Stimulated activated CD8-positive, alpha-beta memory T cell treated with anti-CD3 and anti-CD28 coated beads, Interleukin-12 subunit alpha, Interleukin-12 subunit beta, amount 100 ng/mL, for 1 hour (primary cell): ENCODE measurements at regions not wholly inside any gene's neighbourhood (a gene's known extent, or its start where the extent isn't known, plus 50 kb on each side); places are given as distances from the start of the nearest gene placed in this dataset.
"Not testable (repeated sequence)": the region's sequence is repeated elsewhere in the genome, so short reads cannot be mapped to it uniquely, and the experiment has no call there.

Source experiments
- DNase-seq: peaks from one replicate; pipeline ENCODE4 v3.0.0-alpha.2; 2020; ENCODE audit warnings: low read depth

DNA sequence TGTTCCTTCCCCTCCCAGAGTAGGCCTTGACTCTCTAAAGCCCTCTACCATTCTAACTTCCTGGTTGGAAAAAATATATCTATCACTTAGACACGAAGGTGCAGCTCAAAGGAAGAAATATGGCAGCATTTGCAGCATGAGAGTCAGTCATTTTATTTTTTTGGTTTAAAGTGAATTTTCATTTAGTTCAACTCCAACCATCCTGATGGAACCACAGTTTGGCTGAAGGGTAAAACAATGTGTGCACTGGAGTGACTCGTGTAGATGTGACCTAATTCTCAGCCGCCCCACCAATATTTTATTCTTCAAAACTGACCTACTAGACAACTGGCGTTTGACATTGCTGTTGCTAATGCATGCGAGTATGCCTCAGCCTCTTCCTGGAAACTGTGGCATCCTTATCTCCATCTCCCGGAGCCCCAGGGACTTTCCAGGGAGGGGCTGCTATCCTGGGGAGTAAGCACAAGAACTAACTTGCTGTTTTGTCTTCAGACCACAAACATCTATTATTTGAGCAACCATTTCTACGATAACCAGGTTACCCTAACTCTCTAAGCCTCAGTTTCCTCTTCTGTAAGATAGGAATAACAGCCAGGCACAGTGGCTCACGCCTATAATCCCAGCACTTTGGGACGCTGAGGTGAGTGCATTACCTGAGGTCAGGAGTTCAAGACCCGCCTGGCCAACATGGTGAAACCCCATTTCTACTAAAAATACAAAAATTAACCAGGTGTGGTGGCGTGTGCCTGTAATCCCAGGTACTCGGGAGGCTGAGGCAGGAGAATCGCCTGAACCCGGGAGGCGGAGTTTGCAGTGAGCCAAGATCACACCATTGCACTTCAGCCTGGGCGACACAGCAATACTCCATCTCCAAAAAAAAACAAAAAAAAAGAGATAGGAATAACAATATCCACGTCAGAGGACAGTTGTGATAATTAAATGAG is 148.7 kb upstream of the JARID2 start:
- no peak for DNase-seq

DNA sequence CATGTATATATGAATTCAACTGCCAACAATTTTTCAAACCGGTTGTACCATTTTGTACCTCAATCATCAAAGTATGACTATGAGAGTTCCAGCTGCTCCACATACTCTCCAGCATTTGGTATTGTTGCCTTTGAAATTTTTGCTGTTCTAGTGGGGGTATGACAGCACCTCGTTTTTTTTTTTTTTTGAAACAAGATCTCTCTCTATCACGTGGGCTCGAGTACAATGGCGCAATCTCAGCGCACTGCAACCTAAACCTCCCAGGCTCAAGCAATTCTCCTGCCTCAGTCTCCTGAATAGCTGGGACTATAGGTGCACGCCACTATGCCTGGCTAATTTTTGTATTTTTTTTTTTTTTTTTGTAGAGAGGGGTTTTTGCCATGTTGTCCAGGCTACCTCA is 144.7 kb upstream of the JARID2 start:
- DNase-seq: no peak

DNA sequence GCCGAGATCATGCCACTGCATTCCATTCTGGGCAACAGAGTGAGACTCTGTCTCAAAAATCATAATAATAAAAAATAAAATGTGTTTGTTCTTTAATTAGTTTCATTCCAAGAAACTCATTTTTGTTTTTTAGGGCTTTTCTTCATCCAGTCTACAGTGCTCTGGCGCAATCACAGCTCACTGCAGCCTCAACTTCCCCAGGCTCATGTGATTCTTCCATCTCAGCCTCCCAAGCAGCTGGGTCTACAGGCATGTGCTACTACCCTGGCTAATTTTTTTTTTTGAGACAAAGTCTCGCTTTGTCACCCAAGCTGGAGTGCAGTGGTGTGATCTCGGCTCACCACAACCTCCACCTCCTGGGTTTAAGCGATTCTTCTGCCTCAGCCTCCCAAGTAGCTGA is 143.6 kb upstream of the JARID2 start:
- DNase-seq: no peak

DNA sequence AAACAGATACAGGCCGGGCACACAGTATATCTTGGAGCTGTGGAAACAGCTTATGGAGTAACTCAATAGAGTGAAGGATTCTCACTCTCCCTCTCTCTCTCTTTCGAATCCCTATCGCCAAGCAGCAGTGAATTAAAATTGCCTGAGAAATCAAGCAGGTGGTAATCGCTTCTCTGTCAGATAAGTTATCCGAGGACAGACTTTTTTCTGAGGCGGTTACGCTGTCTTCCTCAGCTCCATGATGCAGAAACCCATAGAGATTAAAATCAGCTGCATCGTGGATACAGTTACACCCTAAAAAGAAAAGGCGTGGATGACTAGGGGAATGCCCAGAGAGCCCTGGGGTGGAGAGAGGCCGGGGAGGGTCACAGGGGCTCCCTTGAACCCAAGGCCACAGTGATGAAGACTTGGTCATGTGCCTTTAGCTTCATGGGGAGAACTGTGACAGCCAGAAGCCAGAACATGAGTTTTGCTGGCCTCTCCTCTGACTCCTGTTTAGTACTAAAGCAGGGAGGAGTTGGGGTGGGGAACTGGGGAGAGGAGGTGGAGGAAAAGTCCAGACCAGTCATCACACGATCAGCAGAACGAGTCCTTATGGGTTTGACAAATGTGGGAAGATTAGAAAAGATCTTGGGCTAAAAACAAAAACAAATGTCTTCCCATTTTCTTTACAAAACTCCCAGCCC is 138.8 kb upstream of the JARID2 start:
- DNase-seq: no peak

DNA sequence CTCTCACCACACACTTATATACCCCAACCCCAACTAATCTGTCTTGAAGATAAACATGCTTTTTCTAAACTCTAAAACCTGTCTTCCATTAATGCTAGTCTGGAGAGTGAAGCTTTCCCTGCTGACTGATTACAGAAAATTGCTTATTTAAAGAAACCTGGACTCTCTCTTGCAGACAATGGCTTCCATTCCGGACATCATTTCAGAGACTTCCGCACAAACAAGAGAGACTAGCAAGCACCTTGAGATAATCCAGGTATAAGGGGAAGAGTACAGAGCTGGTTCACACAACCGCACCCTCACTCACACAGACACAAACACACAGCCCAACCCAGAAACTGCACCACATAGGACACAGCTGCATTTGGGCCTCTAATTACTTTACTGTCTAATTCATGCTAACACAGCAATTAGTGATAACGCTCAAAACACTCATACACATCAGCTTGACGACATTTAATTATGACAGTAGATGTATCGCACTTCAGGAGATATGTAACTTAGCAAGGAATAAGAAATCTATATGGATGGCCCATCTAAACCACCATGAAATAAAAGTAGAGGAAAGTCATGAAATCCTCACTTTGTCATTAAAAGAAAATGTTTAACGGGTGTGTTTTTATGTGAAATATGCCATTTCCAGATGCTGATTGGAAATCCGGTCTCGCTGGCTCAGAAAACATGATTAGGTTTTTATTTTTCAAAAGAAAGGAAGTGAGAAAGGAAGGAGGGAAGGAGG is 138.1 kb upstream of the JARID2 start:
- DNase-seq: no peak

DNA sequence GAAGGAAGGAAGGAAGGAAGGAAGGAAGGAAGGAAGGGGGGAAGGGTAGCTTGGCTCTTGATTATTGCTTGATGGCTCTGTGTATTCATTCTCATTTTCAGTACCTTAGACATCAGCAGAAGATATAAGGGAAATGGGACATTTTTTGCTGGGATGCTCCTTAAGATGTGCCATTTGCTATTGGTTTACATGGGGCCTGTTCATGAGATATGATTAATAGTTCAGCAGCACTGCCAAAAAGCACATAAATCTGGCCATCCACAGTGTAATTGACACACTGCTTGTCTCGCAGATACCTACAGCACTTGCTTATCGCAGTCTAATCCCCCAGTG is 137.5 kb upstream of the JARID2 start:
- DNase-seq: no peak

DNA sequence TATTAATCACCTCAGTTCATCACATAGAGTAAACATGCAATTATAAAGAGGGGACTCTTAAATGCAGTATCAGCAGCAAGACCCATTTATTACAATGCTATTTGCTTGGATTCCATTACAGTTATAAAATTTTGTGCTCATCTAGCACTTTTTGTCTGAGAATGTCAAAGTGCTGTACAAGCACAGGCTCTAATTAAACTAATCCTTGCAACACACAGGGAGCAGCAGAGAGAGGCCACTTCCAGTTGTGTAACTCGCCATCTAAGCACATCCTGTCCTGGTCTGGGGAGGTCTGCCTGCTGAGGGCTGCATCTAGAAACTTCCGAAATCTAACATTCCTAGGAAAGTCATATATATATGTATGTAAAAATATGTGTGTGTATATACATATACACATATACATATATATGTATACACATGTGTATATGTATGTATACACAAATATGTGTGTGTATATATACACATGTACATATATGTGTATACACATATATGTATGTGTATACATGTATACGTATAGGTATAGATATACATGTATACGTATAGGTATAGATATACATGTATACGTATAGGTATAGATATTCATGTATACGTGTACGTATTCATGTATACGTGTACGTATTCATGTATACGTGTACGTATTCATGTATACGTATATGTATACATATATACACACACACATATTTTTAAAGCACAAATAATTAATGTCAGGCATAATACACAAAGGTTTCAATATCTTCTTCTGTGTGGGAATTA is 136.4 kb upstream of the JARID2 start:
- no peak for DNase-seq

DNA sequence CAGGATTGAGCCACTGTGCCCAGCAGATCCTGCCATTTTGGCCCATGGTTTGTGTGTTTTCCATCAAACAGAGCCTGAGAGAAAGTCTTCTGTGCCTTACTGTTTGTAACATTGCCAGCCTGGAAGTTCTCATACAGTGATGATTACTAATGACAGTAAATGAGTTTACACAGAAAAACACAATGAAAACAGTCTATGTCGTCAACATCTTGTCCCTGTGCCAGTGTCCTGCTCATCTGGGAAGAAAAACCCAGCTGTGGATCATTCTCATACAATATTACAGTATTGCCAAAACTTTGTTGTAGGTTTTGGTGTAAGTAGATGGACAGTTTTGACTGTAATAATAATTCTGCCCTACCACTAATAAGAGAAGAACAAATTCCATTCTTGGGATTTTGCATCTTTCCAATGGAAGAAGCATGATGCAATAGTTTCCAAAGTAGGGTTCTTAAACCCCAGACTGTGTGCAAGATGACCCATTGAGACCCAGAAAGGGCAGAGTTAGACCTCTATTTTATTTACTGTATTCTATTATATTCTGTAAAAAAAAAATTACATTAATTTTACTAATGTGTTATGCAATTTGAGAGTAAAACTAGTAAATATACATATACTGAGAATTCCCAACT is 135.0 kb upstream of the JARID2 start:
- no peak for DNase-seq

DNA sequence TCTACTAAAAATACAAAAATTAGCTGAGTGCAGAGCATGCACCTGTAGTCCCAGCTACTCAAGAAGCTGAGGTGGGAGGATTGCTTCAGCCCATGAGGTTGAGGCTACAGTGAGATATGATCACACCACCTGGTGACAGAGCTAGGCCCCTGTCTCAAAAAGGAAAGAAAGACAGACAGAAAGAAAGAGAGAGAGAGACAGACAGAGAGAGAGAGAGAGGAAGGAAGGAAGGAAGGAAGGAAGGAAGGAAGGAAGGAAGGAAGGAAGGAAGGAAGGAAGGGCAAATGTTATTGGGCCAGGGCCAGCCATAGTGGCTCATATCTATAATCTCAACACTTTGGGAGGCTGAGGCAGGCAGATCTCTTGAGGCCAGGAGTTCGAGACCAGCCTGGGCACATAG is 134.3 kb upstream of the JARID2 start:
- not testable (repeated sequence) for DNase-seq

DNA sequence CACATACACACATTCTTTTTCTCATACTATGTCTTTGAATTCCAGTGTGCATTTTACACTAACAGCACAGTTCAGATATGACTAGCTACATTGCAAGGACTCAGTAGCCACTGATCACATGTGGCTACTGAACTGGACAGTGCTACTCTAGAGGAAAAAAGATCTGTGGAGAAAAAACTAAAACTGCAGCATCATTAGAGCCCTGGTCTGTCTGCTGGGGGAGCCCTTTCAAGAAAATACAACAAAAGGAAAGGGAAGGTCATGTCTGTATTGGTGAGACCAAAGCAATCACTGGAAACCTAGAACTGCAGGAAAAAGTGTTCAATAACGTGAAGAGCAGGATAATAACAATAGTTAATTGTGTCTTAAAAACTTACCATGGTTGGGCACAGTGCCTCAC is 132.3 kb upstream of the JARID2 start:
- DNase-seq: no peak

DNA sequence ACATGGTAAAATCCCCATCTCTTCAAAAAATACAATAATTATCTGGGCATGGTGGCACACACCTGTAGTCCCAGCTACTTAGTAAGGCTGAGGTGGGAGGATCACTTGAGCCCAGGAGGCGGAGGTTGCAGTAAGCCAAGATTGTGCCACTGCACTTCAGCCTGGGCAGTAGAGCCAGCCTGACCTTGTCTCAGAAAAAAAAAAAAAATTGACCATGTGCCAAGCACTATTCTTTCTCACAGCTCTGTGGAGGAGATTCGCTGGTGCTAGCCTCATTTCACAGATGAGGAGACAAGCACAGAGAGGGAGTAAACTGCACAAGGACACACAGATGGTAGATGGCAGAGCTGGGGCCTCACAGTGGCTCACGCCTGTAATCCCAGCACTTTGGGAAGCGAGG is 131.8 kb upstream of the JARID2 start:
- DNase-seq: no peak

DNA sequence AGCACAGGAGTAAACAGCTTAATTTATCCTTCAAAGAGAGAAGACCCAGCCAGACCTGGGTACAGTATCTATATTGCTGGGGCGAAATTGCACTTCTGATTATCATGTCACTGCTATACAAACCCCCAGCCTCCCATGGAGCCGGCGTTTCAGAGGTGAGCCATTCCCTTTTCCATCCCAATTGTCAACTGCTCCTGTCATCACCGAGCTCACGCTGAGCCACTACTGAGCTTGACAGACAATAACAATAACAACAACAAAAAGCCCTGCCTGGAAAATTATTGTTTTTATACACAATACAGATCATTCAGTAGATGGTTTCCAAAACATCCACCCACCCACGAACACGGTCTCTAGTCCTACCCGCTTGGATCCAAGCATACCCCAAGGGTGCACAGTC is 129.0 kb upstream of the JARID2 start:
- DNase-seq: no peak

DNA sequence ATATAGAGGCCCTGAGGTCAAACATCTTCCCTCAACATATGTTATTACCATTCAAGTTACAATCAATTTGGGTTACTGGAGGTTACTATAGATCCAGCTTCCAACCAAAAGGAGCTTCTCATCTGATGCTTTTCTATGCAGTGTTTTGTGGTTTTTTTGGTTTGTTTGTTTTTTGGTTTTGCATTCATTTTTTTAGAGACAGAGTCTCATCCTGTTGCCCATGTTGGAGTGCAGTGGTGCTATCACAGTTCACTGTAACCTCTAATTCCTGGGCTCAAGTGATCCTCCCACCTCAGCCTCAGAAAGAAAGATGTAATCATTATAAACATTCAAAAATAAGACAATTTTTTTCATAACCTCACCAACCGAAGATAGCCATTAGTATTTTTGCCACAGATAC is 124.4 kb upstream of the JARID2 start:
- DNase-seq: no peak

DNA sequence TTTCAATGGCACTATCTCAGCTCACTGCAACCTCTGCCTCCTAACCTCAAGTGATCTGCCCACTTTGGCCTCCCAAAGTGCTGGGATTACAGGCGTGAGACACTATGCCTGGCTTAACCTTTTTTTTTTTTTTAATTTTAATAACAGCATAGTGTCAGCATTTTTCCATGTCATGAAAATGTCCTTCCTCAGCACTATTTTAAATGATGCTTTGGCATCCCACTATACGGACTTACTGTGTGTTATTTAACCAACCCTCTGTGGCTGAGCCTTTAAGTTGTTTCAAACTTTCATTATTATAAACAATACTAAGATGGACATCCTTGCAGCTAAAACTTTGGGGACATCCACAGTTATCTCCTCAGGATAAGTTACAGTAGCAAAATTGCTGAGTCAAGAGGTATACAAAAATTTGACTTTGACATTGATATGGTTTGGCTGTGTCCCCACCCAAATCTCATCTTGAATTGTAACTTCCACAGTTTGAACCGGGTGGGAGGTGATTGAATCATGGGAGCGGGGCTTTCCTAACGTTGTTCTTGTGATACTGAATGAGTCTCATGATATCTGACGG is 123.8 kb upstream of the JARID2 start:
- DNase-seq: no peak

DNA sequence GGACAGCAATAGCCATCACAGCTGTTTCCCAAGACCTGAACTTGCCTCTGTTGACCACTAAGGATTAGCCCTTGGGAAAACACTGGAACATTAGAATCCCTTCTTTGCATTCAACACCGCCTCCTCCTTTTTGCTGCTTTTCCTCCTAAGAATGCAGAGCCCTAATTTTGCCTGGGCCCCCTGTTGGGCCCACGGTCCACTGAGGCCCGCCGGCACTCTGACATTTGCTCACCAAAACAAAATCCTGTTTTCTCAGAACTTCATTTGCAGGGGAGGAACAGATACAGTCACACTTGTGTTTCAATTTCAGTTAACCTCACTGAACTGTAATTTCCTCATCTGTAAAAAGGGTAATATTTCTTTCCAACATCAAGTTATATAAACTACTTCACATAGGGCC is 116.0 kb upstream of the JARID2 start:
- DNase-seq: no peak

DNA sequence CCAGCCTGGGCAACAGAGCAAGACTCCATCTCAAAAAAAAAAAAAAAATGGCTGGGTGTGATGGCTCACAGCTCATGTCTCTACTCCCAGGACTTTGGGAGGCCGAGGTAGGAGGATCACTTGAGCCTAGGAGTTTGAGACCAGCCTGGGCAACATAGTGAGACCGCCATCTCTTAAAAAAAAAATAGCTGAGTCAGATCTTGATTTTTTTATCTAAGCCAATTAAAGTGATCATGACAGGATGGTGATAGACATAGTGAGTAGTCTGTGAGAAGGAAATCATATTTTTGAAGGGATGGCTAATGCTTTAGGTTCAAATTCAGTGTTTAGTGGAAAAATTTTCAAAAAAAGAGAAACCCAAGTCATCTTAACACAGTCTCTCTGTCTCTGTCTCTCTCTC is 114.6 kb upstream of the JARID2 start:
- no peak for DNase-seq

DNA sequence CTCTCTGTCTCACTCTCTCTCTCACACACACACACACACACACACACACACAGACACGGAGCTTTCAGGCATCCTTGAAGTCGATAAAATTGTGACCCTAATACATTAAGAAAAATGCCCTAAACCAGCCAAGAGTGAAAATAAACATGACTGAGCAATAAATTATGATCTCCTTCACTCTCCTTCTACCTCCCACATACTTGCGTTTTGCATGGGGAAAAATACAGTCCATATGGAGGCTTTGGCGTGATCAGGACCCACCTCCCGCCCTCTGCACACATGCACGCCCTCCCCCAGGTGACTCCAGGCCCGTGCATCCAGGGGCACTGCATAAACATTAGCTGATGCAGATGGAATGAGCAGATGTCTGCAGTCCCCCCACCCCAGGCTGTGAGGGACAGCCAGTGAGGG is 114.2 kb upstream of the JARID2 start:
- no peak for DNase-seq

DNA sequence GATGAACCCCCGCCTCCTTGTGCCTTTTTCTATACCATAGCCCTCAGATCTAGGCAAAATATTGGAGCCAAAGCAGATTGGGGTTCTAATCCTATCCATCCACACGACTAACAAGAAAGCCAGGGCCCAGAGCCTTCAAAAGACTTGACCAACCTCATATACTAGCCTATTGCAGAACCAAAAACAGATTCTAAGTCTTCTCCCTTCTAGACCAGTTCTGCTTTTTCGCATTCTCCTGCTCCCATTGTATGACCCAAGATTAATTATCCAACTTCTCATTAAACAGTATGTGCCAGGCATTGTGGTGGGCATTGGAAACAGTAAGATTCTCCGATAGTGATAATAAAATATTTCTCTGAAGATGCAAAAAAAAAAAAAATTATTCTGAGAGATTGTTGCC is 113.7 kb upstream of the JARID2 start:
- no peak for DNase-seq

DNA sequence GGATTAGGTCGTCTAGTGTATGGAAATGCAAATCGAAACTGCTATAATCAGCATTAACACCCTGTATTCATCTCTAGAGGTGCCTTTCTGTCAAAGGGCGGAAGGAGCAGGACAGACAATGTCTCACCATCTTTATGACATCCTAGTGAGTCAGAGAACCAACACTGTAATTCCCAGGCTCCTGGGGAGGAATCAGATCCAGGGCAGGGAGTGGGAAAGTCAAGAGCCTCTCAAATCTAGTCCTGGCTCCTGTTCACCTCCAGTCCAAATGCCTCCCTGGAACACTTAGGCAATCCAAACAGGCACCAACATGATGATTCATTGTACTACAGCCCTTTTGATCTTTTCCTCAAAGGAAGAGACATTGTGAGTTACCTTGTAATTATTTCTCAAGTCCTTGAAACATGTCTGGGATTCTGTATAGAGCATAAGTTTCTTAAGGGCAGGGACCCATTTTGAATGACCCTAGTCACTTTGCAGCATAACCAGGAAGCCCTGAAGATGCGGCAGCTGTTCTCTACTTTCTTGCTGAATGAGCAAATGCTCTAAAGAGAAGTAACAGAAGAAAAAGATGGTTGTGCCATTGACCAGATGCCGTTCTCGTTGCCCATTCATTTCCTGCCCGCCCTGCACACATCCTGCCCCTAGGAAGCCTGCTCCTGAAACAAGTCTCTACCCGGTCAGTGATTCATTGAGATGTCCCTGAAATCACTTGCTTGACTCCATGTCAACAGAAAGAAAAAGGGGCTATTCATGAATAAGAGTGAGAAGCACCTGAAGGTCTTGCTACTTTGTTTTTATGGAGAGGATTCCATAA is 112.8 kb upstream of the JARID2 start:
- DNase-seq: no peak

DNA sequence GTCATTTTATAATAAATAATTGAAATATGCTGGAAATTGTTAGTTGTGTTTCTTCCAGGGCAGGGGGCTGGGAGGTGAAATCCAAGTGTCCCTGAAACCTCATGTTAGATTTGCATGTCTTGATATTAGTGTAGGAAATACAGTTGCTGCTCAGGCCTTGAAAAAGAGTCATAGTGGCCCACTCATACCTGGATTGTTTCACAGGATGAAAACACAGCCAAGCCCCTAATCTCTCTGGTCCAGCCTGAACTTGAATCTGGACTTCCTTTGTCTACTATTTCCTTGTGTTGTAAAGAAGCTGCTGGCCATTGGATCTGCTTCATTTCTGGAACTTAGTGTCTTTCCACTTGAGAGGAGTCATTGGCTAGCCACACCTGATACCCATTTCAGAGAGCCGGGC is 108.8 kb upstream of the JARID2 start:
- no peak for DNase-seq

DNA sequence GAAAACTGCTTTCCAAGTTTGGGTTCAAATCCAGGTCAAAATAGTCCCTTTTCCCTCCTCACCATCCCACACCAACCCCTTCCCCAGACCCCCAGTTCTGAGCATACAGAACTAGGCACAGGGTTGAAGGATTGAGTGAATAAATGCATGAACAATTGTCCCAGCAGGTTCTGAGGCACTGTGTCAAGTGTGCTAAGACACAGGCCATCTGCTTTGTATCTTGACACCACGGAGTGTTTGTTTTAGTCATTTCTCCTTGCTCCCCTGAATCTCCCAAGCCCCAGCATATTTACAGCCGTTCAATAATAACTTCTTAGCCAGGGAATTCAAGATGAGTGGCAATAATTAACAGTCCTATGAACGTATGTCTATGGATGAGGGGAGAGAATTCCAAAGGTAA is 102.8 kb upstream of the JARID2 start:
- DNase-seq: no peak
